ENCODE measurements at regions not wholly inside any gene's neighbourhood (a gene's known extent, or its start where the extent isn't known, plus 50 kb on each side); places are given as distances from the start of the nearest gene placed in this dataset.

- no peaks in the 10 kb centered on the region for H4K20me1 ChIP-seq (ENCODE audit: insufficient read depth, low read length)
- H3K9me3 ChIP-seq (ENCODE audit: low read length): no peaks in the 10 kb centered on the region
- H3K9ac ChIP-seq (ENCODE audit: low read length): no peak overlapping the region
- no peaks in the 10 kb centered on the region for H3K4me1 ChIP-seq (ENCODE audit: insufficient read depth, low read length, severe bottlenecking)
- no peaks in the 10 kb centered on the region for H3K79me2 ChIP-seq (ENCODE audit: insufficient read depth, low read length)
- no peak overlapping the region for H2AFZ ChIP-seq (ENCODE audit: low read length)
- H3K27ac ChIP-seq (ENCODE audit: low read depth, low read length, poor library complexity, severe bottlenecking): no peak overlapping the region
- no peaks in the 10 kb centered on the region for H3K36me3 ChIP-seq (ENCODE audit: insufficient read depth, low read length)
- TF ChIP-seq CTCF (IDR thresholded peaks at IDR 0.05; ENCODE audit: low read length) (no peak), EZH2 (IDR thresholded peaks at IDR 0.05; ENCODE audit: borderline replicate concordance, low read length) (no peak)
- no peak overlapping the region for H3K4me2 ChIP-seq (ENCODE audit: low read length)
- H3F3A ChIP-seq (ENCODE audit: insufficient read depth, low read length): no peaks in the 10 kb centered on the region
- H3K4me3 ChIP-seq (ENCODE audit: low read depth, low read length, poor library complexity, severe bottlenecking): no peak overlapping the region
- no peaks in the 10 kb centered on the region for H3K9me2 ChIP-seq (ENCODE audit: low read depth, low read length)
- H3K27me3 ChIP-seq (ENCODE audit: insufficient read depth, low read length): no peaks in the 10 kb centered on the region
These were observed 64.4 kb upstream of the FGF3 start for GRCh38 chr11:69883292-69884255.

GRCh38 chr11:69884286-69884685 lies 65.1 kb upstream of the FGF3 start:
- no peak overlapping the region for H2AFZ ChIP-seq (ENCODE audit: low read length)
- H3K4me2 ChIP-seq (ENCODE audit: low read length): no peak overlapping the region
- no peak overlapping the region for H3K4me3 ChIP-seq (ENCODE audit: low read depth, low read length, poor library complexity, severe bottlenecking)
- no peak overlapping the region for H3K27ac ChIP-seq (ENCODE audit: low read depth, low read length, poor library complexity, severe bottlenecking)
- TF ChIP-seq EZH2 (IDR thresholded peaks at IDR 0.05; ENCODE audit: borderline replicate concordance, low read length): no peak
- no peak for TF ChIP-seq CTCF (IDR thresholded peaks at IDR 0.05; ENCODE audit: low read length)
- H3K79me2 ChIP-seq (ENCODE audit: insufficient read depth, low read length): no peaks in the 10 kb centered on the region
- no peaks in the 10 kb centered on the region for H3K36me3 ChIP-seq (ENCODE audit: insufficient read depth, low read length)
- H4K20me1 ChIP-seq (ENCODE audit: insufficient read depth, low read length): no peaks in the 10 kb centered on the region
- H3K27me3 ChIP-seq (ENCODE audit: insufficient read depth, low read length): no peaks in the 10 kb centered on the region
- no peaks in the 10 kb centered on the region for H3F3A ChIP-seq (ENCODE audit: insufficient read depth, low read length)
- no peaks in the 10 kb centered on the region for H3K9me2 ChIP-seq (ENCODE audit: low read depth, low read length)
- H3K9me3 ChIP-seq (ENCODE audit: low read length): no peaks in the 10 kb centered on the region
- no peak overlapping the region for H3K9ac ChIP-seq (ENCODE audit: low read length)
- H3K4me1 ChIP-seq (ENCODE audit: insufficient read depth, low read length, severe bottlenecking): no peaks in the 10 kb centered on the region

- H3K27ac ChIP-seq (ENCODE audit: low read depth, low read length, poor library complexity, severe bottlenecking): no peak overlapping the region
- no peaks in the 10 kb centered on the region for H3K27me3 ChIP-seq (ENCODE audit: insufficient read depth, low read length)
- no peak for TF ChIP-seq EZH2 (IDR thresholded peaks at IDR 0.05; ENCODE audit: borderline replicate concordance, low read length)
- no peak for TF ChIP-seq CTCF (IDR thresholded peaks at IDR 0.05; ENCODE audit: low read length)
These were observed 65.5 kb upstream of the FGF3 start for GRCh38 chr11:69884751-69885150.

More at GRCh38 chr11:69884751-69885150, 65.5 kb upstream of the FGF3 start:
- Histone ChIP-seq H3K9me3 (ENCODE audit: low read length) (no peaks in the 10 kb centered on the region), H3K4me3 (ENCODE audit: low read depth, low read length, poor library complexity, severe bottlenecking) (no peak overlapping the region), H3F3A (ENCODE audit: insufficient read depth, low read length) (no peaks in the 10 kb centered on the region), H4K20me1 (ENCODE audit: insufficient read depth, low read length) (no peaks in the 10 kb centered on the region), H2AFZ (ENCODE audit: low read length) (no peak overlapping the region), H3K36me3 (ENCODE audit: insufficient read depth, low read length) (no peaks in the 10 kb centered on the region), H3K4me1 (ENCODE audit: insufficient read depth, low read length, severe bottlenecking) (no peaks in the 10 kb centered on the region), H3K4me2 (ENCODE audit: low read length) (no peak overlapping the region), H3K79me2 (ENCODE audit: insufficient read depth, low read length) (no peaks in the 10 kb centered on the region), H3K9me2 (ENCODE audit: low read depth, low read length) (no peaks in the 10 kb centered on the region), H3K9ac (ENCODE audit: low read length) (no peak overlapping the region)

Data from OCI-LY1 (cell line).